ENCODE measurements at regions not wholly inside any gene's neighbourhood (a gene's known extent, or its start where the extent isn't known, plus 50 kb on each side); places are given as distances from the start of the nearest gene placed in this dataset.
"Not testable (repeated sequence)": the region's sequence is repeated elsewhere in the genome, so short reads cannot be mapped to it uniquely, and the experiment has no call there.

- no peak for DNase-seq (ENCODE audit: low spot score)
Observed at GRCh38 chr9:117775591-117775990, 71.4 kb downstream of the TLR4 start.

GRCh38 chr9:117777823-117778222 lies 73.6 kb downstream of the TLR4 start:
- DNase-seq (ENCODE audit: low spot score), result no peak

GRCh38 chr9:117779760-117780159 lies 75.6 kb downstream of the TLR4 start:
- DNase-seq (ENCODE audit: low spot score), result no peak

GRCh38 chr9:117782931-117783788 lies 79.0 kb downstream of the TLR4 start:
- peak; percentile 75 for DNase-seq (ENCODE audit: low spot score)

GRCh38 chr9:117783828-117784227 lies 79.6 kb downstream of the TLR4 start:
- no peak for DNase-seq (ENCODE audit: low spot score)

- DNase-seq (ENCODE audit: low spot score), result no peak
Observed at GRCh38 chr9:117784996-117785395, 80.8 kb downstream of the TLR4 start.

- DNase-seq (ENCODE audit: low spot score), result no peak
Observed at GRCh38 chr9:117787746-117788145, 83.5 kb downstream of the TLR4 start.

GRCh38 chr9:117795271-117795670 lies 91.1 kb downstream of the TLR4 start:
- DNase-seq (ENCODE audit: low spot score), result no peak

- DNase-seq (ENCODE audit: low spot score), result no peak
Observed at GRCh38 chr9:117796681-117797080, 92.5 kb downstream of the TLR4 start.

- DNase-seq (ENCODE audit: low spot score), result no peak
Observed at GRCh38 chr9:117800389-117800788, 96.2 kb downstream of the TLR4 start.

GRCh38 chr9:117809751-117810150 lies 105.5 kb downstream of the TLR4 start:
- no peak for DNase-seq (ENCODE audit: low spot score)

GRCh38 chr9:117815315-117815714 lies 111.1 kb downstream of the TLR4 start:
- no peak for DNase-seq (ENCODE audit: low spot score)

GRCh38 chr9:117815948-117816347 lies 111.7 kb downstream of the TLR4 start:
- no peak for DNase-seq (ENCODE audit: low spot score)

- no peak for DNase-seq (ENCODE audit: low spot score)
Observed at GRCh38 chr9:117821954-117822353, 117.8 kb downstream of the TLR4 start.

GRCh38 chr9:117823576-117823975 lies 119.4 kb downstream of the TLR4 start:
- DNase-seq (ENCODE audit: low spot score), result no peak

- no peak for DNase-seq (ENCODE audit: low spot score)
Observed at GRCh38 chr9:117825609-117826347, 121.6 kb downstream of the TLR4 start.

GRCh38 chr9:117826837-117827236 lies 122.6 kb downstream of the TLR4 start:
- DNase-seq (ENCODE audit: low spot score), result no peak

- DNase-seq (ENCODE audit: low spot score), result no peak
Observed at GRCh38 chr9:117827456-117827855, 123.3 kb downstream of the TLR4 start.

GRCh38 chr9:117828466-117828865 lies 124.3 kb downstream of the TLR4 start:
- DNase-seq (ENCODE audit: low spot score), result no peak

- no peak for DNase-seq (ENCODE audit: low spot score)
Observed at GRCh38 chr9:117835798-117836197, 131.6 kb downstream of the TLR4 start.

- no peak for DNase-seq (ENCODE audit: low spot score)
Observed at GRCh38 chr9:117839862-117840261, 135.7 kb downstream of the TLR4 start.

GRCh38 chr9:117851836-117852461 lies 147.7 kb downstream of the TLR4 start:
- not testable (repeated sequence) for DNase-seq (ENCODE audit: low spot score)

GRCh38 chr9:117858561-117858960 lies 154.4 kb downstream of the TLR4 start:
- no peak for DNase-seq (ENCODE audit: low spot score)

Data from ecto neural progenitor cell (in vitro differentiated cells).